ENCODE measurements at regions not wholly inside any gene's neighbourhood (a gene's known extent, or its start where the extent isn't known, plus 50 kb on each side); places are given as distances from the start of the nearest gene placed in this dataset.
"Not testable (repeated sequence)": the region's sequence is repeated elsewhere in the genome, so short reads cannot be mapped to it uniquely, and the experiment has no call there.

DNA sequence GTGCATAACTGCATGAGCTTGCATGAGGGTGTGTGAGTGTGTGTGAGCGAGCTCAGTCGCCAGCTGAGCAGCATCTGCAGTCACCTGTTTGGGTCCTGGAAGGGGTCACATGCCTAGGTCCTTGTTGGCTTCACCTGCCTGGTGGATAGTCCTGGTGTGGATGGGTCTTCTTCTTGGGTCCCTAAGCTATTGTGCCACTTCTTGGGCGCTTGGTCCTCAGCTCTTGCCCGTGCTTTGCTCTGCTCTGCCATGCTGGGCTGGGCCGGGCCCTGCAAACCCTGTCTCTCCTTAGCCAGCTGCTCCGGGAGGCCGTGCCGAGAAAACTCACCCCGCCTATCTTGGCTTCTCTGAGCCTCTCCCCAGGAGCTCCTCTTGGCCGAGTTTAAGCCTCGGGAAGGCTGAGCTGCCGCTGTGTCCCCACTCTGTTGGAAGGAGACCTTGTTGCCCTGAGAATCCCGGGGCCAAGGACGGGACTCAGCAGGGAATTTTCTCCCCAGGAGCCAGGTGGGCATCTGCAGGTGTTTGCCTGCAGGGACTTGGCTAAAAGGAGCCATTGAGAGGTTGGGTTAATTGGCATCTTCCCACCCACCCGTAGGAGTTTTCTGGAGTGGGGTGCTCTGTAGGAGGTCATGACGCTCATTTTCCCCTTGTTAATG is 300.8 kb downstream of the NDUFA10 start:
- DNase-seq: no peak

DNA sequence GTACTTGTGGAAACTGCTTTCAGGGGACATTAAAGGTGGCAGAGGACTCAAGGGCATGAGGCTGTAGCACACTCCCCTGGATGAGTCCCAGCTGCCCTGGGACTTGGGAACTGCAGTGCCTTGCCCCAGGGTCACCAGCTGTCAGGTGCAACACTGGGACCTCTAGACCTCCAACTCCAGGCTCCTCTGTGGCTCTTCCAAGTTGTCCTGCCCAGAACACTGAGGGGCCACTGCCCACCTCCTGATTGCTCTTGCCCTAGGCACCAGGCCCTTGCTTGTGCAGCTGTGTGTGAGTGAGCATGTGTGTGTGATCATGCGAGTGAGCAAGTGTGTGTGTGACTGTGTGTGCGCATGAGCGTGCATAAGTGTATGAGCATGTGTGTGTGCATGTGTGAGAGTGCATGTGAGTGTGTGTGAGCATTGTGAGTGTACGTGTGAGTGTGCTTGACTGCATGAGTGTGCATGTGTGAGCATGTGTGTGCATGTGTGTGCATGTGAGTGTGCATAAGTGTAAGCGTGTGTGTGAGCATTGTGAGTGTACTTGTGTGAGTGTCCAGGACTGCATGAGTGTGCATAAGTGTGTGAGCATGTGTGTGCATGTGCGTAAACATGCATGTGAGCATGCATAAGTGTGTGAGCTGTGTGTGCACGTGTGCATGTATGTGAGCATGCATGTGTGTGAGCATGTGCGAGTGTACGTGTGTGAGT is 301.5 kb downstream of the NDUFA10 start:
- DNase-seq: no peak

DNA sequence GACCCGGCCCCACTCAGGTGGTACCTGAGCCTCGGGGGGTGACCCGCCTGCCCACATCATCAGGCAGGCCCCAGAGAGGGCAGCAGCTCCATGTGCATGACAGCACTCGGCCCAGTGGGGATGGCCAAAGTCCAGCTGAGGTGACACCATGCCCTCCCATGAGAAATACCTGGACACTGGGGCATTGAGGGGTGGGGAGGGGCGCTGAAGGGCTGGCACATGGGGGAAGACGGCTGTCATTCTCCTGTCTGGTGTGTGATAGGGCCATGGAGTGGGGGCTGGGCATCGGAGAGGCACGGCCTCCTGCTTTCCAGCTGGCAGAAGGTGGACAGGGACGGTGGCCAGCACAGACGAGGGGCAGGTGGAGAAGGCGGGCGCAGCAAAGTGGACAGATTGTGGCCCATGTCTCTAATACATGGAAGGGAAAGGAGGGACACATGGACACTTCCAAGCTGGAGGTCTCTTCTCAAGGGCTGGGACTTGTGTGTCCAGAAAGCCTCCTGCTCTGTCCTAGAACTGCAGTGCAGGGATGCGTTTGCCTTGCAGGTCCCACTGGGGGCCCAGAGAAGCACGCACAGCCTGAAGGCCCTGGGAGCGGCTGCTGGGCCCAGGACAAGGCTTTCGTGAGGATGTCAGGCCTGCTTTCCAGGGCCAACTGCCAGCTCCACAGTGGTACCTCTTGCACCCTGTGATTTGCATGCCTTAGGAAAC is 302.2 kb downstream of the NDUFA10 start:
- DNase-seq: no peak

DNA sequence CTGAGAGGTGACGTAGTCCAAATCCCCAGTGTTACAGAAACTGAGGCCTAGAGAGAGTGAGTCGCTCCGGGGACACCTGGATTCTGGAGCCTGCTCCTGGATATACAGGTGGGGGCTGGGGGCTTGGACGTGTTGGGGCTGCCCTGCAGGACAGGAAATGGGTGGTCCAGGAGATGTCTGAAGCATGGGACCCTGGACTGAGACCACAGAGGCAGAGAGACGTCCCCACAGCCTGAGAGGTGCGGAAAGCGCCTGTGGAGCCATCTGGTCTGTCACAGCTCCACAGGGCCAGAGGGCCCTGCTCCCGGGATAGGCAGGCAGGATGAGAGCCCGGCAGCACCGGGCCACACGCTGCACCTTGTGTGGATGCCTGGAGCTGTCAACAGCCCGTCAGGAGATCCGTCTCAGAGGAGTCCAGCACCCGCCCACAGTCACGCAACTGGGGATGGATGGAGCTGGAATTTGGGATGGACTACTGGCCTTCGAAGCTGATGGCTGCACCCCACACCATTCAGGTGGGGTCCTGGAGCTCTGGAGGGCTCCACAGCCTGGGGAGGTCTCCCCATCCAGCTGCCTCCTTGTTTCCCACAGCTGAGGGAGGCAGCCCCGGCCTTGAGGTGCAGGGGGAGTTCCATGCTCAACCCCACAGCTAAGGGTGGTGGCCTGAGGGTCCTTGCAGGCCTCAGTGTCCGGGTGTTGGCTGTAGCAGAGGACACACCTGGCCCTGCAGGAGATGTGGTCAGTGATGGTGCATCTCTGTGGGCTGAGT is 303.0 kb downstream of the NDUFA10 start:
- no peak for DNase-seq

DNA sequence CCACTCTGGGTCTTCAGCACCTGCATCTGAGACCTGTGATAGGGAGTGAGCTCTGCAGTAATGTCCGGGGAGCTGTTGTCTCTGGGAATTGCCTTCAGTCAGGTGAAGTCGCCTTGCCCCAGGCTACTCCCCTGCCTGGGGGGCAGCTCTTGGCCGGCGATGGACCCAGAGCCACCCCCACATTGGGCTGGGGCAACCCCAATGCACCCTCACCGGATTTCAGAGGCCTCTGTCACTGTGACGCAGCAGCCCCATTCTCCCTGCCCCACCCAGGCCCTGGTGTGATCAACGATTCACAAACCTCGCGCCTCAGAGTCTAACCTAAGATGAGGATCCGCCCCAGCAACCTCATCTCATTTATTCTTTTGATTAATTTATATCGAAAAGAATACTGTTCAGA is 303.6 kb downstream of the NDUFA10 start:
- DNase-seq: no peak

DNA sequence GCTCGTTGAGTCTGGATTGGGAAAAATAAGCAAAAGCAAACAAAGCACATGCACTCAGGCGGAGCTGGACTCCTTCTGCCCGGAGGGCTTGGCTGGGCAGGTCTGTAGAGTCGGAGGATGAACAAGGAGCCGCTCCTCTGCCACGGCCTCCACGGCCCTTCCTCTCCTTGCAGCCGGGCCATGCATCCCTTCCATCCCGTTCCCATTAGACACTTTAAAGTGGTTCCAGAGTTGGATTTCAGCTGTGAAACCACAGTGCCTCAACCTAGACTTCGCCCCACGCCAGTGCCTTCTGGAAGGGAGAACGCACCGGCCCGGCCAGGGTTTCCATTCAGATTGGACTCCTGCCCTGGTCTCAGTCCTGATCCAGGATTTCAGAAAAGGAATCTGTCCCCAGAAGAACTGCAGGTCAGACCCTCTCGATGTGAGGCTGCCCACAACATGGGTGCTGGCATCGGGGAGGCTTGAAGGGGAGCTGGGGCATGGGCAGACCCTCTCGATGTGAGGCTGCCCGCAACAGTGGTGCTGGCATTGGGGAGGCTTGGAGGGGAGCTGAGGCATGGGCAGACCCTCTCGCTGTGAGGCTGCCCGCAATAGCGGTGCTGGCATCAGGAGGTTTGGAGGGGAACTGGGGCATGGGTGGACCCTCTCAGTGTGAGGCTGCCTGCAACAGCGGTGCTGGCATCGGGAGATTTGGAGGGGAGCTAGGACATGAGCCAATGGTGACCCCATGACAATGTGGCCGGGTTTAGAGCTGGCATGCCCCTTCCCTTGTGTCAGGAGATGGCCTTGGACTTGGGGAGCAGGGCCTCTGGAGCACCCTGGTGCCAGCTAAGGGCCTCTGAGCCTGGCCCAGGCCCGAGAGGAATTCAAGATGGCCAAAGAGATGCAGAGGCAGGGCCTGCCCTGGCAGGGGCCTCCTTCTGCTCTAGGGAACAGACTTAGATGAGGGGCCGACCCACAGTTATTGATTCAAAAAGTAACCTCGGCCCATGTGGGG is 304.5 kb downstream of the NDUFA10 start:
- DNase-seq: no peak

DNA sequence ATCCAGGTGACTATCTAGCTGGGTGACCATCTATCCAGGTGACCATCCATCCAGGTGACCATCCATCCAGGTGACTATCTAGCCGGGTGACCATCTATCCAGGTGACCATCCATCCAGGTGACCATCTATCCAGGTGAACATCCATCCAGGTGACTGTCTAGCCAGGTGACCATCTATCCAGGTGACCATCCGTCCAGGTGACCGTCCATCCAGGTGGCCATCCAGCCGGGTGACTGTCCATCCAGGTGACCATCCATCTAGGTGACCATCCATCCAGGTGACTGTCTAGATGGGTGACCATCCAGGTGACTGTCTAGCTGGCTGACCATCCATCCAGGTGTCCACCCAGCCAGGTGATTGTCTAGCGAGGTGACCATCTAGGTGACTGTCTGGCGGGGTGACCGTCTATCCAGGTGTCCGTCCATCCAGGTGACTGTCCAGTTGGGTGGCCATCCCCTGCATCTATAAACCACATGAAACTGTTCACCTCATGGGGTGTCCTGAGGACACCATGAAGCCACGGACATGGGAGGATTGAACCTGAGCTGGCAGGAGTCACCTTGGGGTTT is 305.3 kb downstream of the NDUFA10 start:
- DNase-seq: no peak

DNA sequence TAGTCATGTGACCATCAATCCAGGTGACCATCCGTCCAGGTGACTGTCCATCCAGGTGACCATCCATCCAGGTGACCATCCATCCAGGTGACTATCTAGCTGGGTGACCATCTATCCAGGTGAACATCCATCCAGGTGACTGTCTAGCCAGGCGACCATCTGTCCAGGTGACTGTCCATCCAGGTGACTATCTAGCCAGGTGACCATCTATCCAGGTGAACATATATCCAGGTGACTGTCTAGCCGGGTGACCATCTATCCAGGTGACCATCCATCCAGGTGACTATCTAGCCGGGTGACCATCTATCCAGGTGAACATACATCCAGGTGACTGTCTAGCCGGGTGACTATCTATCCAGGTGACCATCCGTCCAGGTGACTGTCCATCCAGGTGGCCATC is 306.2 kb downstream of the NDUFA10 start:
- not testable (repeated sequence) for DNase-seq

DNA sequence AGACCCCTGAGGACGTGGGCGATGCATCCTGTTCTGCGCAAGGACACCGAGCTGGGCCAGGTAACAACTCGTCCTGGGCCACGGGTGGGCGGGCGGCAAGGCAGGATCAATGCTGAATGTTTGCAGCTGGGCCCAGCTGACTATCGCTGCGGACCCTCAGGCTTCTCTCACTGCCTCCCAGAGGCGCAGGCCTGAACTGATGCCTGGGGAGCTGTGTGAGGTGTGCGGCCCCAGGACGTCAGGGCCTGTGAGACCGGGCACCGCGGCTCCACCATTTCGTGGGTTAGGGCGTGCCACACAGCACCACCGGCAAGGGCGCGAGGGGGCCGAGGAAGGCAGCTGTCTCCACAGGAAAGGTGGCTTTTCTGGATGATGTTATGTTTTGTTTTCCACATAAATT is 307.4 kb downstream of the NDUFA10 start:
- no peak for DNase-seq

DNA sequence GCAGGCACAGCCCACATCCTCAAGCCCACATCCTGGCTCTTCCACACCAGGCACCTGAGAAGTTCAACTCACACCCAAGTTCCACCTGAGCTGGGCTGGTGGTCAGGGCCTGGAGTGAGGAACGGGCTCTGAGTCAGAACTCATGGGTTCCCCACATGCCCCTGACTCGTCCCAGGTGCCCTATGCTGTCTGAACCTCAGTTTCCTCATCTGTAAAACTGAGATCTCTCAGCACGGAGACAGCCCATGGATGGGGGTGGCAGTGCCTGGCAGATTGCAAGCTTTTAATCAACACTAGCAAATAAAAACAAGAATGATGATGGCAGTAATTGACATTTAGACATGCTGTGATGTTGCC is 307.8 kb downstream of the NDUFA10 start:
- DNase-seq: no peak

DNA sequence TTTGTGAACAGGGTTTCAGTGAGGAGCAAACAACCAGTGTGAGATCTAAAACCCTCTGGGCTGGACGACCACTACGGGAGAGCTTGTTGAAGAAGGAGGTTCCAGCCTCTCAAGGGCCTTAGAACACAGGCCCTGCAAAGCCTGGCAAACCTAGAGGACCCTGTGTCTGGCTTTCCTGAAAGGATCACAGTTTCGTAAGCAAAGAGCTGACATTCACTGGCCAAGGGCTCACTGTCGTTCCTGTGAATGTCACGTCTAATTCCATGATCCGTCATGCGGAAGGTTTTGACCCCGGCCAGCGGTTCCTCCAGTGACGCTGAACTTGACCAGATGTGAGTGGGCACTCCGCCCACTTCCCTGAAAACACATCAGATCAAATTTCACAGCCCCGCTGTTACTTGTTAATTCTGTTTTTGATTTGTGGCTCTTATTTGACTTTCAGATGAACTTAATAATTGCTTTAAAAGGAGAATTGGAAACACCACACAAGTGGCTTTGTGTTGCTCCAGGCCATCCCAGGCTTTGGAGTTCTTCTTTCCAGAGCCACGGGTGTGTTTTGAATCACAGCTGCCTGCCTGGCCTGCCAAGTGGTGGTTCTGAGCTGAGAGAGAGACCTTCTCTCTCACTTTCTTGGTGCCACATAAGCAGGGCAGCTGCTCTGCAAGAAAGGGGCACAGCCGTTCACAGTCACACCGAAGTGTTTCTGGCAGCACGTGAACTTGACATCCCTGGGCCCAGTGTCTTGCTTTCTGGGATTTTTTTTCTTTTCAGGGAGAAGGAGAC is 308.4 kb downstream of the NDUFA10 start:
- DNase-seq: peak; percentile 6

DNA sequence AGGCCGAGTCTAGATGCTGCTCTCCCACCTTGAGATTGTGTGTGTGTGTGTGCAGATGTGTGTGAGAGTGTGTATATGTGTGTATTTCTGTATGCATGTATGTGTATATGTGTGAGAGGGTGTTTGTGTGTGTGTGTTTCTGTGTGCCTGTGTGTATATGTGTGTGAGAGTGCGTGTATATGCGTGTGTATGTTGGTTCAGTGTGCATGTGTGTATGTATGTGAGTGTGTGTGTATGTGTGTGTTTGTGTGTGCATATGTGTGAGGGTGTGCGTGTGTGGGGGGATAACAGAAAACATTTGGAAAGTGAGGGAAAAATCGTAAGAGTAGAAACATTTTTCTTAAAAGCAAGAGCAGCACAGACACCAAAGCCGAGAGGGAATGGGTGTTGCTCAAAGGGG is 309.1 kb downstream of the NDUFA10 start:
- DNase-seq: no peak

DNA sequence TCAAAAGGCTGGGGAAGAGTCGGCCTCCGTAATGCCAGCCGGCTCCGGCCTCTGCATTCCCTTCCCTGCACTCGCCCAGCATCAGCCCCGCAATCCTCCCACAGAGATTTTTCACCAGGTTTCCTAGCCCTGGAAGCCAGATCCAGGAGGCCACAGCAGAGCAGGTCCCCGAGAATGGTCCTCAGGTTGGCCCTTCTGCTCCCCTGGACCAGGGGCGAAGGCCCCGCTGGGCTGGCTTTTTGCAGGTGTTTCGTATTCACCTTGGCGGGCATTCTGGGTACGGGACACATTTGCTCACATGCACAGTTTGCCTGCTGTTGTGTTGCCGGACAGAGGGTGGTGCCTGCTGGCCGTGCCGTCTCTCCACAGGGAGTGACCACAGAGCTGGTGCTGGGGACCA is 309.5 kb downstream of the NDUFA10 start:
- DNase-seq: no peak

DNA sequence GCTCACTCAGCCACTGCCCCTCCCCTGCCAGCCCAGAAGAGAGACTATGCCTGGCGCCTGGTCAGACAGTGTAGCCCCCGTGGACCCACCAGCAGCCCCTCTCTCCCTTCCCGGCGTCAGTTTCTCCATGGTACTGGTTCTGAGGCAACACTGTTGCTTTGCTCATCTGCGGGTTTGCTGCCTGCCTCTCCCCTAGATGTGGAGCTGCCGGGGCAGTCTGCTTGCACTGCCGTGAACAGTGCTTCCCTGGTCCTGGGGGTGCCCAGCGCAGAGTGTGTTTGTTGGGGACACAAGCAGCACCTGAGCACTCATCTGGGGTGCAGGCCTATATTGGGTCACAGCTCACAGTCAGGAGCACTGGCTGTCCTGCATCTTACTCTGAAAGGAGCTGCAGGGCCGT is 309.9 kb downstream of the NDUFA10 start:
- no peak for DNase-seq

DNA sequence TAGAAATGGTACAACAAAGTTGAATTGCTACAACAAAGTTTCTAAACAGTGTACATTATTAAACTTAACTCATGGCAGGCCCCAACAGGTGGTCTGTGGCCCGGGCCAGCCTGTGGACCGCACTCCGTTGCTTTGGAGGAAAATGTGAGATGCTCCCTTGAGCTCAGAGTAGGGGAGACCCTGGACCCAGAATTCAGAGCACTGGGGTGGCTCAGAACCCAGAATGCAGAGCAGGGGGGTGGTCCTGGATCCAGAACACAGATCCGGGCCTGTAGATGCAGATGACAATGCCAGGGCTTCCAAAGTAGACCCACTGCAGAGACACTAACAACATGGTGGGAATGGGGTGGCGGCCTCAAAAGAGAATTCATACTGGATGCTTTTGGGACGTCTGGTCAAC is 311.0 kb downstream of the NDUFA10 start:
- DNase-seq: no peak

DNA sequence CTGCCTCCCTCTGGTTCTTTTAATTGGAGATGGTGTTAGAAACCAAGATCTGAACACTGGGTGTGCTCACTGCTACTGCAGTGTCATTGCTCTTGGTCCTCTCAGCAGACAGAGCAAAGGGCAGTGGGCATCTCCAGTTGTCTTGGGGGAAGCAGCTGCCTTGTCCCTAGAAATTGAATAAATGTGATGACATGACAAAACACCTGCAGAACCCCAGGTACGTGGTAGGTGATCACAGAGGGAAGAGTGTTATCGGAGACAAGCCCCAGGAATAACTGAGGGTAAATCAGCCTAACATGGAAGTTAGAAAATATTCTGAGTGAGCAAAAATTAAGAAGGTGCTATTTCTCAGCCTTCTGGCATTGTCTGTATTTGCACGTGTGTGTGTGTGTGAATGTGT is 311.9 kb upstream of the HDAC4 start:
- DNase-seq: no peak

DNA sequence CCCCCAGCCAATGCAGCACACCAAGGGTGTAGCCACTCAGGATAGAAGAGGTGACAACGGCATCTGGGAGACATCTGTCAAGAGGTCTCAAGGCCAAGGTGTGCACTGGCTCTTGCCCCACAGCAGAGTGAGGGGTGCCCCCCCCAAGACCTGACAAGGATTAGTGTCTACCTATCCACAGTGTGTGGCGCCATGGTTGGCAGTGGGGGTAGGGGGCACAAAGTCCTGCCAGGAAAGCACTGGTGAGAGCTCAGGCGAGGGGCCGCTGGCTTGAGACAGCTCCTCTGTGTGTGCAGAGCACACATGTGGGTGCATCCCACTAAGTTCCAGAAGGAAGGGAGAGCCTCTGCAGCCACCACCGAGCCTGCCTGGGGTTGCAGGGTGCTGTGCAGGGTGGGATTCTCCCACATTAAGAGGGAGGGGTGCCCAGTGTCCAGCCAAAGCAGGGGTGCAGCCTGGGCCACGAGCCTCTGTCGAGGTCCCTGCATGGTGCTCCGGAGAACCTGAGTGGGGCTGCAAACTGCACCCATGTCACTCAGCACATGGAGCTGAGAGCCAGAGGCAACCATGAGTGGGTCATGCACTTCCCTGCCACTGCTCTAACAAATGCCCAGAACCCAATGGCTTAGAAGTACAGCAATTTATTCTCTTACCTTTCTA is 311.2 kb upstream of the HDAC4 start:
- no peak for DNase-seq

DNA sequence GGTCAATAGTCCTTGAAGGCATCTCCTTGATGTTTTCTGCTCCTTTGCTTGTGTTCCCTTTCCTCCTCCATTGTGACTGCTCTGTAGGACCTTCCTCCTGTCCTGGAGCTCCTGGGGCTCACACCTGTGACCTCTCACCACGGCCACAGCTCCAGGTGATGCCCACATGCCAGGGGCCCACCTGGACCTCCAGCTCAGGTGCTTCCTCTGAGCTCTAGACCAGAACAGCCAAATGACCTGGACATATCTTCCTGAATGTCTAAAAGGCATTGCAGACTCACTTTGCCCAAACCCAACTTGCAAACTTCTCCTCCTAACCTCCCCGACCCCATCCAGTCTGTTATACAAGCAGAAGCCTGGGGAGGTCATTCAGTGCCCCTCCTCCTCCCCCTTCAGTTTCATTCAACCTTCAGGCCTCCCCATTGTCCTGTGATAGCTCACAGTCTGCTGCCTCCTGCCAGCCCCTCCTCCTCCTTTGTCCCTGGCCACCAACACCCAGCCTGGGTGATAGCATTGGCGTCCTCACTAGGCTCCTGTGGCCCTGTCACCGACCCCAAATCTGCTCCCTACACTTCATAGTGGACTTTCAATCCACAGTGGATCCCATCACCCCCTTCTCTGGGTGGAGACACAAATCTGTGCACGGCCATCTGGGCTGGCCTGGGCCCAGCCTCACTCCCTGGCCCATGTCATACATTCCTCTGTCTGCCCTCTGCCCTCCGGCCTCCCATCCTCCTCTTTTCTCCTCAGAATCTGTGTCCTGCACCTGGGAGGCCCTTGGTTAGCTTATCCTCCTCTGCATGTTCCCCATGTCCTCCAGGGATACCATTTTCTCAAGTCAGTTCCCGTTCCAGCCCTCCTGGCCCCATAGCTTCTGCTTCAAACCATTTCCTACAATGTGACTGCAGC is 310.4 kb upstream of the HDAC4 start:
- DNase-seq: no peak

DNA sequence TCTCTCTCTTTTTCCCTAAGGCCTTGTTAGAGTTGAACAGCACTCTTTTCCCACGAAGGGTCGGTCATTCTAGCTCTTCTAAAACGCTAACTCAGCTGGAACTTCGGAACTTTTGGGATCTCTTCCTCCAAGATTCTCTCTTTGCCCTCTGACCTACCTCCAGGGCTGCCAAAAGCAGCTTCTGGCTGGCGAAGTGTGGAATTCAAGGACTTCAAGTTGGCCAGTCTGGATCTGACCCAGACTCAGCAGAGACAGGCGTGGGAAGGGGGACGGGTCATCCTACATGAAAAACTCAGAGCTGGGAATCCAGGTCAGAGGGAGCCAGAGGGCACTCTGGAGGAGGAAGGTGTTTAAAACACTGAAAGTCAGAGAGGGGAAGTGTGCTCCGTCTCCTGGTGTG is 305.5 kb upstream of the HDAC4 start:
- no peak for DNase-seq

Data from fibroblast of skin of back (primary cell).